SK-N-SH treated with all-trans-retinoic acid at 6 μM for 48 hours (cell line): ENCODE measurements at regions not wholly inside any gene's neighbourhood (a gene's known extent, or its start where the extent isn't known, plus 50 kb on each side); places are given as distances from the start of the nearest gene placed in this dataset.
"Not testable (repeated sequence)": the region's sequence is repeated elsewhere in the genome, so short reads cannot be mapped to it uniquely, and the experiment has no call there.

ENCODE experiments used
- ATAC-seq: fragments of 200-7000 bp; cut with Tn5 transposase; 3 replicates; pipeline ENCODE4 v1.9.1; 2020; ENCODE audit warnings: mild to moderate bottlenecking, moderate library complexity
- BACH2 ChIP-seq: fragments of 250-450 bp; sonication (Bioruptor Pico); IDR thresholded peaks from 2 replicates; pipeline ENCODE4 v1.9.0; 2021; ENCODE audit warnings: mild to moderate bottlenecking, borderline replicate concordance
- CREB5 ChIP-seq: fragments of 250-450 bp; sonication (Bioruptor Pico); IDR thresholded peaks from 2 replicates; pipeline ENCODE4 v1.5.1; 2020; ENCODE audit warnings: low read depth, mild to moderate bottlenecking, moderate library complexity
- CSDC2 ChIP-seq: fragments of 250-450 bp; sonication (Bioruptor Pico); IDR thresholded peaks from 2 replicates; pipeline ENCODE4 v1.5.0; 2020; ENCODE audit warnings: mild to moderate bottlenecking, moderate library complexity
- ESRRG ChIP-seq: fragments of 250-450 bp; sonication (Bioruptor Pico); IDR thresholded peaks from 2 replicates; pipeline ENCODE4 v1.6.1; 2021; ENCODE audit warnings: mild to moderate bottlenecking
- GLIS3 ChIP-seq: fragments of 250-450 bp; sonication (Bioruptor Pico); IDR thresholded peaks from 2 replicates; pipeline ENCODE4 v1.5.0; 2020; ENCODE audit warnings: mild to moderate bottlenecking, moderate library complexity
- ISL1 ChIP-seq: fragments of 250-450 bp; sonication (Bioruptor Pico); IDR thresholded peaks from 2 replicates; pipeline ENCODE4 v2.1.2; 2022; ENCODE audit warnings: mild to moderate bottlenecking, moderate library complexity
- OSR1 ChIP-seq: fragments of 250-450 bp; sonication (Bioruptor Pico); IDR thresholded peaks from 2 replicates; pipeline ENCODE4 v1.8.0; 2022; ENCODE audit warnings: moderate library complexity, mild to moderate bottlenecking, inconsistent platforms
- PPARA ChIP-seq: fragments of 250-450 bp; sonication (Bioruptor Pico); IDR thresholded peaks from 2 replicates; pipeline ENCODE4 v1.5.0; 2020; ENCODE audit warnings: mild to moderate bottlenecking, borderline replicate concordance
- RARB ChIP-seq: fragments of 250-450 bp; sonication (Bioruptor Pico); IDR thresholded peaks from 2 replicates; pipeline ENCODE4 v1.8.0; 2021; ENCODE audit warnings: mild to moderate bottlenecking, moderate library complexity
- SNAI2 ChIP-seq: fragments of 250-450 bp; sonication (Bioruptor Pico); IDR thresholded peaks from 2 replicates; pipeline ENCODE4 v1.5.0; 2020; ENCODE audit warnings: mild to moderate bottlenecking, moderate library complexity
- TCF4 ChIP-seq: fragments of 250-450 bp; sonication (Bioruptor Pico); IDR thresholded peaks from 2 replicates; pipeline ENCODE4 v1.8.0; 2021; ENCODE audit warnings: mild to moderate bottlenecking, moderate library complexity, borderline replicate concordance
- TOX ChIP-seq: fragments of 250-450 bp; sonication (Bioruptor Pico); IDR thresholded peaks from 2 replicates; pipeline ENCODE4 v1.8.0; 2021; ENCODE audit warnings: mild to moderate bottlenecking, moderate library complexity, borderline replicate concordance
- ZC3H10 ChIP-seq: fragments of 250-450 bp; sonication (Bioruptor Pico); IDR thresholded peaks from 2 replicates; pipeline ENCODE4 v1.5.1; 2021; ENCODE audit warnings: mild to moderate bottlenecking, moderate library complexity
- ZFP30 ChIP-seq: fragments of 450-650 bp; formaldehyde crosslinking; IDR thresholded peaks from 2 replicates; pipeline ENCODE4 v1.5.0; 2022; ENCODE audit warnings: mild to moderate bottlenecking, moderate library complexity
- ZNF565 ChIP-seq: fragments of 450-650 bp; formaldehyde crosslinking; conservative IDR thresholded peaks from 2 replicates; pipeline ENCODE4 v1.5.0; 2020; ENCODE audit warnings: low read depth, mild to moderate bottlenecking, moderate library complexity
- ZNF70 ChIP-seq: fragments of 450-650 bp; formaldehyde crosslinking; IDR thresholded peaks from 2 replicates; pipeline ENCODE4 v1.5.0; 2020; ENCODE audit warnings: mild to moderate bottlenecking, moderate library complexity
- ZNF8 ChIP-seq: fragments of 450-650 bp; formaldehyde crosslinking; IDR thresholded peaks from 2 replicates; pipeline ENCODE4 v1.5.0; 2020; ENCODE audit warnings: mild to moderate bottlenecking, moderate library complexity
- TF ChIP-seq, protein P1 (sequence below): fragments of 250-450 bp; sonication (Bioruptor Pico); IDR thresholded peaks from 2 replicates; pipeline ENCODE4 v1.5.0; 2020; ENCODE audit warnings: mild to moderate bottlenecking, moderate library complexity
- TF ChIP-seq, protein P2 (sequence below): fragments of 250-450 bp; sonication (Bioruptor Pico); IDR thresholded peaks from 2 replicates; pipeline ENCODE4 v1.8.0; 2021; ENCODE audit warnings: low read depth, mild to moderate bottlenecking, moderate library complexity, borderline replicate concordance
- TF ChIP-seq, protein P3 (sequence below): fragments of 250-450 bp; sonication (Bioruptor Pico); IDR thresholded peaks from 2 replicates; pipeline ENCODE4 v1.8.0; 2020; ENCODE audit warnings: mild to moderate bottlenecking, moderate library complexity, borderline replicate concordance
- TF ChIP-seq, protein P4 (sequence below): fragments of 250-450 bp; sonication (Bioruptor Pico); IDR thresholded peaks from 2 replicates; pipeline ENCODE4 v1.5.1; 2021; ENCODE audit warnings: mild to moderate bottlenecking, moderate library complexity

- TF ChIP-seq, protein P1, sequence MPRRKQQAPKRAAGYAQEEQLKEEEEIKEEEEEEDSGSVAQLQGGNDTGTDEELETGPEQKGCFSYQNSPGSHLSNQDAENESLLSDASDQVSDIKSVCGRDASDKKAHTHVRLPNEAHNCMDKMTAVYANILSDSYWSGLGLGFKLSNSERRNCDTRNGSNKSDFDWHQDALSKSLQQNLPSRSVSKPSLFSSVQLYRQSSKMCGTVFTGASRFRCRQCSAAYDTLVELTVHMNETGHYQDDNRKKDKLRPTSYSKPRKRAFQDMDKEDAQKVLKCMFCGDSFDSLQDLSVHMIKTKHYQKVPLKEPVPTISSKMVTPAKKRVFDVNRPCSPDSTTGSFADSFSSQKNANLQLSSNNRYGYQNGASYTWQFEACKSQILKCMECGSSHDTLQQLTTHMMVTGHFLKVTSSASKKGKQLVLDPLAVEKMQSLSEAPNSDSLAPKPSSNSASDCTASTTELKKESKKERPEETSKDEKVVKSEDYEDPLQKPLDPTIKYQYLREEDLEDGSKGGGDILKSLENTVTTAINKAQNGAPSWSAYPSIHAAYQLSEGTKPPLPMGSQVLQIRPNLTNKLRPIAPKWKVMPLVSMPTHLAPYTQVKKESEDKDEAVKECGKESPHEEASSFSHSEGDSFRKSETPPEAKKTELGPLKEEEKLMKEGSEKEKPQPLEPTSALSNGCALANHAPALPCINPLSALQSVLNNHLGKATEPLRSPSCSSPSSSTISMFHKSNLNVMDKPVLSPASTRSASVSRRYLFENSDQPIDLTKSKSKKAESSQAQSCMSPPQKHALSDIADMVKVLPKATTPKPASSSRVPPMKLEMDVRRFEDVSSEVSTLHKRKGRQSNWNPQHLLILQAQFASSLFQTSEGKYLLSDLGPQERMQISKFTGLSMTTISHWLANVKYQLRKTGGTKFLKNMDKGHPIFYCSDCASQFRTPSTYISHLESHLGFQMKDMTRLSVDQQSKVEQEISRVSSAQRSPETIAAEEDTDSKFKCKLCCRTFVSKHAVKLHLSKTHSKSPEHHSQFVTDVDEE (CRISPR knock-in tag), result no peak
Measured at GRCh38 chr15:70513819-70514218, 249.5 kb downstream of the UACA start (continued).

DNA sequence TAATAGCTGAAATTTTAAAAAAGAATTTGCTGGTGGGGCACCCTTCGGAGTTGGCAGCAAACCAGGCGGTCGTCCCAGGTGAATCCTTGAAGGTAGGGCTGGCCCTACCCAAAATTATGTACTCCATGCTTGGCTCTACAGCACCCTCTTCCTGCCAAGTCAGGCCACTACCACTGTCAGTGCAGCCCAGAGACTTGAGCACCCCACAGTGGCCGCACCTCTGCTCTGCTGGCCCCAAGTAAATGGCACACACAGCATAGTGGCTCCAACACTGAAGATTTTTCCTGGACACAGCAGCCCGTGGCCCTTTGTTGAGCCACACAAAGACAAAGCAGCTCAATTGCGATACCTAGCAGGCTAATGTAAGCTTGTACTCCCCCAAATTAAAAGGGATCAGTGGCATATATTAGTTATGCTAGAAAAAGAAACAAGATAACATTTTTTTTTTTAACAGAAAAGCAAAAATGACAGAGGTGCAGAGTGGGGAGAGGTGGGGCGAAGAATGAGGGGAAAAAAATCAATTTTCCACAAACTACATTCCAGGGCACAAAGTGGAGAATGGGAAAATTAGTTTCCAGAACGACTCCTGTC lies 250.5 kb downstream of the UACA start:
- TF ChIP-seq, protein P2, sequence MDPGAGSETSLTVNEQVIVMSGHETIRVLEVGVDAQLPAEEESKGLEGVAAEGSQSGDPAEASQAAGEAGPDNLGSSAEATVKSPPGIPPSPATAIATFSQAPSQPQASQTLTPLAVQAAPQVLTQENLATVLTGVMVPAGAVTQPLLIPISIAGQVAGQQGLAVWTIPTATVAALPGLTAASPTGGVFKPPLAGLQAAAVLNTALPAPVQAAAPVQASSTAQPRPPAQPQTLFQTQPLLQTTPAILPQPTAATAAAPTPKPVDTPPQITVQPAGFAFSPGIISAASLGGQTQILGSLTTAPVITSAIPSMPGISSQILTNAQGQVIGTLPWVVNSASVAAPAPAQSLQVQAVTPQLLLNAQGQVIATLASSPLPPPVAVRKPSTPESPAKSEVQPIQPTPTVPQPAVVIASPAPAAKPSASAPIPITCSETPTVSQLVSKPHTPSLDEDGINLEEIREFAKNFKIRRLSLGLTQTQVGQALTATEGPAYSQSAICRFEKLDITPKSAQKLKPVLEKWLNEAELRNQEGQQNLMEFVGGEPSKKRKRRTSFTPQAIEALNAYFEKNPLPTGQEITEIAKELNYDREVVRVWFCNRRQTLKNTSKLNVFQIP (CRISPR knock-in tag), result no peak
- no peak for TF ChIP-seq TCF4 (CRISPR knock-in tag)
- TF ChIP-seq GLIS3 (CRISPR knock-in tag), result no peak
- no peak for TF ChIP-seq ZC3H10 (CRISPR knock-in tag)
- TF ChIP-seq OSR1, result no peak
- TF ChIP-seq SNAI2 (CRISPR knock-in tag), result no peak
- TF ChIP-seq RARB (CRISPR knock-in tag), result no peak
- TF ChIP-seq CSDC2 (CRISPR knock-in tag), result no peak
- no peak for TF ChIP-seq TOX
- no peak for TF ChIP-seq ZNF8 (CRISPR knock-in tag)
- no peak for TF ChIP-seq PPARA (CRISPR knock-in tag)
- TF ChIP-seq ZNF565 (CRISPR knock-in tag), result no peak
- TF ChIP-seq ISL1 (CRISPR knock-in tag), result no peak
- TF ChIP-seq, protein P3, sequence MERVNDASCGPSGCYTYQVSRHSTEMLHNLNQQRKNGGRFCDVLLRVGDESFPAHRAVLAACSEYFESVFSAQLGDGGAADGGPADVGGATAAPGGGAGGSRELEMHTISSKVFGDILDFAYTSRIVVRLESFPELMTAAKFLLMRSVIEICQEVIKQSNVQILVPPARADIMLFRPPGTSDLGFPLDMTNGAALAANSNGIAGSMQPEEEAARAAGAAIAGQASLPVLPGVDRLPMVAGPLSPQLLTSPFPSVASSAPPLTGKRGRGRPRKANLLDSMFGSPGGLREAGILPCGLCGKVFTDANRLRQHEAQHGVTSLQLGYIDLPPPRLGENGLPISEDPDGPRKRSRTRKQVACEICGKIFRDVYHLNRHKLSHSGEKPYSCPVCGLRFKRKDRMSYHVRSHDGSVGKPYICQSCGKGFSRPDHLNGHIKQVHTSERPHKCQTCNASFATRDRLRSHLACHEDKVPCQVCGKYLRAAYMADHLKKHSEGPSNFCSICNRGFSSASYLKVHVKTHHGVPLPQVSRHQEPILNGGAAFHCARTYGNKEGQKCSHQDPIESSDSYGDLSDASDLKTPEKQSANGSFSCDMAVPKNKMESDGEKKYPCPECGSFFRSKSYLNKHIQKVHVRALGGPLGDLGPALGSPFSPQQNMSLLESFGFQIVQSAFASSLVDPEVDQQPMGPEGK, result no peak
- no peak for TF ChIP-seq ESRRG (CRISPR knock-in tag)
- TF ChIP-seq, protein P4, sequence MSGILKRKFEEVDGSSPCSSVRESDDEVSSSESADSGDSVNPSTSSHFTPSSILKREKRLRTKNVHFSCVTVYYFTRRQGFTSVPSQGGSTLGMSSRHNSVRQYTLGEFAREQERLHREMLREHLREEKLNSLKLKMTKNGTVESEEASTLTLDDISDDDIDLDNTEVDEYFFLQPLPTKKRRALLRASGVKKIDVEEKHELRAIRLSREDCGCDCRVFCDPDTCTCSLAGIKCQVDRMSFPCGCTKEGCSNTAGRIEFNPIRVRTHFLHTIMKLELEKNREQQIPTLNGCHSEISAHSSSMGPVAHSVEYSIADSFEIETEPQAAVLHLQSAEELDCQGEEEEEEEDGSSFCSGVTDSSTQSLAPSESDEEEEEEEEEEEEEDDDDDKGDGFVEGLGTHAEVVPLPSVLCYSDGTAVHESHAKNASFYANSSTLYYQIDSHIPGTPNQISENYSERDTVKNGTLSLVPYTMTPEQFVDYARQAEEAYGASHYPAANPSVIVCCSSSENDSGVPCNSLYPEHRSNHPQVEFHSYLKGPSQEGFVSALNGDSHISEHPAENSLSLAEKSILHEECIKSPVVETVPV, result no peak
- no peak for TF ChIP-seq BACH2
- ATAC-seq, result peak; percentile 81

DNA sequence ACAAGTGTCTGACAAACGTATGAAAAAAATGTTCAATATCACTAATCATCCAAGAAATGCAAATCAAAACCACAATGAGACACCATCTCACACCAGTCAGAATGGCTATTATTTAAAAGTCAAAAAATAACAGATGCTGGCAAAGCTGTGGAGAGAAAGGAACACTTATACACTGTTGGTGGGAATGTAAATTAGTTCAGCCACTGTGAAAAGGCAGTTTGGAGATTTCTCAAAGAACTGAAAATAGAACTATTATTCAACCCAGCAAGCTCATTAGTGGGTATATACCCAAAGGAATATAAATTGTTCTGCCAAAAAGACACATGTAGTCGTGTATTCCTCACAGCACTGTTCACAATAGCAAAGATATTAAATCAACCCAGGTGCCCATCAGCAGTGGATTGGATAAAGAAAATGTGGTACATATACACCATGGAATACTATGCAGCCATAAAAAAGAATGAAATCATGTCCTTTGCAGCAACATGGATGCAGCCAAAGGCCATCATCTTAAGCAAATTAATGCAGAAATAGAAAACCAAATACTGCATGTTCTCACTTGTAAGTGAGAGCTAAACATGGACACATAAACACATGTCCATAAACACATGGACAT lies 251.3 kb downstream of the UACA start:
- not testable (repeated sequence) for ATAC-seq
- peak; percentile 75 for TF ChIP-seq ZNF8 (CRISPR knock-in tag)

DNA sequence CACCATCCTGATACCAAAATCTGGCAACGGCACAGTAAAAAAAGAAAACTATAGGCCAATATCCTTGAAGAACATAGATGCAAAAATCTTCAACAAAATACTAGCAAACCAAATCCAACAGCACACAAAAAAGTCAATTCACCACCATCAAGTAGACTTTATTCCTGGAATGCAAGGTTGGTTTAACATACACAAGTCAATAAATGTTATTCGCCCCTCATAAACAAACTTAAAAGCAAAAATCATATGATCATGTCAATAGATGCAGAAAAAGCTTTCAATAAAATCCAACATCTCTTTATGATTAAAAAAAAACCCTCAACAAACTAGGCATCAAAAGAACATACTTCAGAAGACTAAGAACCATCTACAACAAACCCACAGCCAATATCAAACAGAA lies 252.9 kb downstream of the UACA start:
- ATAC-seq, result no peak
- no peak for TF ChIP-seq BACH2
- no peak for TF ChIP-seq TCF4 (CRISPR knock-in tag)
- no peak for TF ChIP-seq SNAI2 (CRISPR knock-in tag)
- TF ChIP-seq TOX, result no peak
- TF ChIP-seq CSDC2 (CRISPR knock-in tag), result no peak
- no peak for TF ChIP-seq CREB5
- TF ChIP-seq GLIS3 (CRISPR knock-in tag), result no peak
- TF ChIP-seq ZNF565 (CRISPR knock-in tag), result no peak
- TF ChIP-seq, protein P3, result no peak
- no peak for TF ChIP-seq ZFP30 (CRISPR knock-in tag)
- TF ChIP-seq ZNF8 (CRISPR knock-in tag), result no peak
- no peak for TF ChIP-seq RARB (CRISPR knock-in tag)
- TF ChIP-seq ZNF70 (CRISPR knock-in tag), result no peak
- no peak for TF ChIP-seq ISL1 (CRISPR knock-in tag)
- TF ChIP-seq, protein P2 (CRISPR knock-in tag), result no peak
